CD4-positive, alpha-beta T cell treated with Interleukin-6 for 4 hours (primary cell): ENCODE measurements at regions not wholly inside any gene's neighbourhood (a gene's known extent, or its start where the extent isn't known, plus 50 kb on each side); places are given as distances from the start of the nearest gene placed in this dataset.
"Not testable (repeated sequence)": the region's sequence is repeated elsewhere in the genome, so short reads cannot be mapped to it uniquely, and the experiment has no call there.

Source experiments
- DNase-seq: peaks from one replicate; pipeline ENCODE4 v3.0.0-alpha.2; 2020; ENCODE audit warnings: mixed read lengths

DNA sequence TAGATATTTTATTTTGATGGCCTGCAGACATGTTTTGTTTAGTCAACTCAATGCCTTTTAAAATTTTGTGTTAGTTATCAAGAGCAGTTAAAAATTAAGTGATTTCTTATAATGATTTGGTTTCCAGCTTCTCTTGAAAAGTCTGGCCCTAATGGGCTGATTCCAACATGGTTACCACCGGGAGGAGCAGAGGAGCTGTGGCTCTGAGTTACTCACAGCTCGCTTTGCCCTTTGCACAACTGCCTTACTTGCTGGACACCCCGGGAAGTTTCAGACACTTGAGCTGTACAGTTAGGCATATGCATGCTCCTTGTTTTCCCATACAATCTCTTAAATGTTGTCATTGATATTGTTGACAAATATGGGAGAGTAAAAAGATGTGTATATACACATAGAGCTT is 173.1 kb upstream of the MMS22L start:
- DNase-seq, result no peak

DNA sequence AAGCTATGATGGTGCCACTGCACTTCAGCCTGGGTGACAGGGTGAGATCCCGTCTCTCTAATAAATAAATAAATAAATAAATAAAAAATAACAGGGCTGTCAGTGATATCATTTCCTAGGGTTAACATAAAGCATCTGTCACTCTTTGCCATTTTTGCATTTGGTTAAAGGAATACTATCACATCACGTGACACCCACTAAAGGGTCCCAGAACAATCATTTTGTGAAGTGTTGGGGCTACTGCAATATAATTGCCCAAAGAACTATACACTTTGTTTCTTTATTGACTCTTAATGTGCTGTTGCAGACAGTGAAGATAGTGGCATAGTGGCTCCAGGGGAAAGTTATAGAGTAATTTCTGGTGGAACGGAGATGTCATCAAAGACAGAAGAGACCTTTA is 176.5 kb upstream of the MMS22L start:
- DNase-seq, result no peak

DNA sequence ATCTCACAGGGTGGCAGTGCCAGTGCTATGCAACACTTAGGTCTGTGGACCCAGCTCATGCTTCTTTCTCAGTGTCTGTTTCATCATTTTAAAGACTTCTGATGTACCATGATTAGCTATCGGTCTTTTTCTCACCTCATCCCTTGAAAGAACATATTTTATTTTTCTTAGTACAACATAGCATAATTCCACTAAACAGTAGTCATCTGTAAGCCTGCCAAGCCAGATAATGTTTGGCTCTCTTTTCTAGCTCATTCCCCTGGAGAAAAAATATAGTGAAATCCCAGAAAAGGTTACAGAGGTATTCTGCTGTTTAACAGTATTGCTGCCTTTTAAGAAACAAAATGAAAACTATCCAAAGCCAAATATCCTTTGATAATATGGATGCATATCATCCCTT is 177.0 kb upstream of the MMS22L start:
- DNase-seq, result no peak

DNA sequence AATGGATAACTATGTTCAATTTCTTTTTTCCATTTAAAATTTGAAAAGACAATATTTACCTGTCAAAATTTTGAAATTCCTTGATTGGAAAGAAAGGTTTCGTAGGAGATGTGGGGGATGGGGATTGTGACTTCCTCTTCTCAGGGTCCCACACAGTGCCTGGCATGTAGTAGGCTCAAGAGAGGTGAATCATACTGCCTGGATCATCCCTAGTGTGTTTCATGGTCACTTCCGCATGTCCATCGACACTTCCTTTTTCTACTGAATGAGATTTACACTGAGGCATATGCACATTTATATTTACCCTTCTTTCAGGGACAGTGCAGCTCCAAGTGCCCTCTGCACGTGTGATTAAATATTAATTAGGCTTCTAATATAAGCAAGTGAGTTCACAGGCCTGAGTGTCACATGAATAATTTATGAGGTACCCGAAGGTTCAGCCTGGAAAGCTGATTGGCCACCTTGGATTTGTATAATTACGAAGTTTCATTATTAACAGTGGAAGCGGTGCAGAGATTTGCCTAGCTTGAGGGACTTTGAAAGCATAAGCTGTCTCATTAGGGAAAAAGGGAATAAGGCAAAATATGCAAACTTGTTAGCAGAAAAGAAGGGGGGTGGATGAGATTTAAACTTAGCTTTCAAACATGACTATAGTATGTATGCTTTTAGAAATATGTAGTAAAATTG is 177.5 kb upstream of the MMS22L start:
- DNase-seq, result no peak

DNA sequence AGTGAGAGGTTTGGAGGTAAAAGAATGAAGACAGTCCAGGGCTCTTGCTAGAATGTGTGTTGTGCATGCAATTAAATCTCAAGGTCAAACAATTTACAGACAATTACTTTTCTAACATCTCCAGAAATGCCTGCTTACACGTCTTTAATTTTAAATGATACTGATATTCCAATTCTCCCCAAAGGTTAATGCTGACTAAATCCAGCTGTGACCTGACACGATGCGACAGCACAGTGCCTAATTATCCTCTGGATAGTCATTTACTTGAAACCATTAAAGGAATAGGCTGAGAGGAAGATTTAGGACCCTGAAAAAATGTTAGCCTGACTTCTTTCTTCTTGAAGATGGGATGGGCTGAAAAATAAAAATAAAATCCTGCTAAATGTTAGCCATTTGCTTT is 178.2 kb upstream of the MMS22L start:
- no peak for DNase-seq

DNA sequence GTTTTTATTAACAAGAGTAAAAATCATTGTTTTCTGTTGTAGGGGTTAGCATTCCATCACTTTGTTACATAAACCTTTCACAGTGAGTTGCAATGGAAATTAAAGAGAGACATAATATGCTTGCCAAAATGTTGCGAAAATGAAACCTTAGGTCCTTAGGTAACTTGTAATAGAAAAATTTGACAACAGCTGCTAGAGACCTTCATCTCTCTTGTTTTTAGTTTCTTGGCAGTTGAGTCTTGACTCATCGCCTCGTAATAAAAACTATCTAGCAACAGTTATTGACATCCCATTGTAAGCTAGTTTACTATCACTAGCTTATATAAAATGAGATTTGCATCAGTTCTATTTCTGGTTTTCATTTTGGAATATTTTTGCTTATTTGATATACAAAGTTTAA is 179.0 kb upstream of the MMS22L start:
- no peak for DNase-seq

DNA sequence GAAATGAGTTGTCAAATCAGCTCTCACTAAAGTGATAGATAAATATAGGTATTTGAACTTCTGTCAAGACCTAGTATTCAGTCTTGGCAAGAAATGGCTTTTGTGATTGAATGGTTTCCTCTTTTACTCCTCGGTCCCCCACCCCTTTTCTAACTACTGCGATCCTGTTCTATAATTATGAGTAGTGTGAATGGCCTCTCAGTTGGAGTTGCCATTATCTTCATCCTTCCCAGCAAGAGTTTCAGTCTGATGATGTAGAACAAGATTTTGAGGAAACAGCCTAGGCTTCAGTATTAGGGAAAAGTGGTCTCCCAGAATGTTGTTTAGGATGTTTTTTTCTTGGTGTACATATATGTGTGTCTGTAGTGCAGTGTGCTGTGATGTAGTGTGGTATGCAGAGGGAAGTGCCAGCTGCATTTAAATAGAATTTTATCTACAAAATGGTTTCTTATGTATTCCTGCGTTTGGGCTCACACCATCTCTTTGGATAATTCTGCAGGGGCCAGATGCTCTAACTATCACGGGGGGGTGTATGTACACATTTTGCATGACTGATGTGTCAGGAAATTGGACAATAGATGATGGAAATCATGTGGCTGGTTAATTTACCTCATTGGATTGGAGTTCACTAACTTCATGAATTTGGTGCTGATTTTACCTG is 180.1 kb upstream of the MMS22L start:
- DNase-seq, result no peak

DNA sequence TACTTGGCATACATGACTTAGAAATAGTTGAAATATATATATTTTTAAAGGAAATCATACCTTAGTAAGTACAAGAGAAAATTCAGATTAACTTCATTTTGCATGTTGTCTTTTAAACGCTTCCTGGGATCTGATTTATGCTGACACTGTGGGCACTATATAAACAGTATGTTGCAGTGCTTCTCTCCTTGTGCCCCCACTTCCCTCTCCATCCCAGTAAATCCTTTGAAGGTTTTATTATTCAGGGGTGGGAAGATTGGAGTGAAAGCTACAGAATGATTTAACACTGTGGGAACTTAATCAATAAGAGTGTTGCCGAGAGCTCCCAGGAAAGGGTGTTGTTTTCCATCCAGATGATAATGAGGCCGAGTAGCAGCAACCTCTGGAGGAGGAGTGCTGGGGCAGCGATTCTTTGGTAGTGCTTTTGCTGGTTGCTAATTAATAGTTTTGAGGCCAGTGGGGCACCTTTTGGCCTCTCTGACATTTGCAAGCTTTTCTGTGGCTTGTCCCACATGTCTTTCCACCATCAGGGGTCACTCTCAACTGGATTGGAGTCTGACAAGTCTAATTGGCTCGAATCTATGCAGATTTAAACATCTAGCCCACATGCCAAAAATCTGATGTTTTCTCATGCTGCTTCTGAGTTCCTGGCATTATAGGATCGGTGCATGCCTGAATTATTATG is 183.0 kb upstream of the MMS22L start:
- DNase-seq, result no peak

DNA sequence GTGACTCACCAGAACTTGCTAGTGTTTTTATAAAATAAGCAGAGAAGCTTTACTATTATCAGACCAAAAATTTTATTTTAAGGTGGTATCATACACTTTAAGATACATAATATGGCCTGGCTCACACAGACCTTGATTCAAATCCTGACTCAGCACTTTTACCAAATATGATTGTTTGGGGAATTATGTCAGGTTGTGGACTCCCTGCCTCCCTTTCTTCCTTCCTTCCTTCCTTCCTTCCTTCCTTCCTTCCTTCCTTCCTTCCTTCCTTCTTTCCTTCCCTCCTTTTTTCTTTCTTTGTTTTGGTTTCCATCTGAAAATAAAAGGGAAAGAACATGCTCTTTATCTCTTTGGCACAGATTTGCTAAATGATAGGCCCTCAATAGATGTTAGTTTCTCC is 186.0 kb upstream of the MMS22L start:
- DNase-seq, result no peak

DNA sequence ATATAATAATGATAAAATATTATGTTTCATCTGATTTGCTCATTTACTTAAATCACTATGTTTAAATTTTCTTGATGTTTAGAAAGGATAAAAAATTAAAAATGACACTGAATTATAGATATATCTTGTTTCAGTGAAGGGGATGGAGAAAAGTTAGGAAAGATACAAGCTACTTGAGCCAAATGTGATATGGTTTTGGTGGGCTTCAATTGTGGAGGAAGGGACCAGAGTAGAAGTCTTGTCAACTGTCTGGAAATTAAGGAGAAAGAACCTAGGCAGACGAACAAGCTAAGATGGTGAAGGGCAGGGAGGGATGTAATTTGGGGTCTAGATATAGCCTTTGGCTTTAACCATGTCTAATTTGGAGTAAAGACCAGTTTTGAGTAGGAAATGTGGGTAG is 186.4 kb upstream of the MMS22L start:
- no peak for DNase-seq

DNA sequence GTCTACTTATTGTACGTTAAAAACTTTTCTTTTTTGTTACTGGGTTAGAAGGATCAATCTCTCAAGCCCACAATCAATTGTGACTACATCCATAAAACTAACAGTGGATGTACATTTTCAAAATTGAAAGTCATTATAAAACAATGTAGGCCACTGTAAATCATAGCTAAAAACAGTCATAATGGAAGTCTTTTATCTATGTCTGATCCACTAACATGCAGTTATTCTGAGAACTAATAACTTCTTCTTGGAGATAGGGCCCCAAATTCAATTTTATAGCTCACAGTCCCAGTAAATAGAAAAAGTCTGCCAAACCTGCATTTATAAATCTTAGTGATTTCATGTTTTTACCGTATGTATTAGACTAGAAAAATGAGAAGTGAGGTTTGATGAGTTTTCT is 187.3 kb upstream of the MMS22L start:
- no peak for DNase-seq

DNA sequence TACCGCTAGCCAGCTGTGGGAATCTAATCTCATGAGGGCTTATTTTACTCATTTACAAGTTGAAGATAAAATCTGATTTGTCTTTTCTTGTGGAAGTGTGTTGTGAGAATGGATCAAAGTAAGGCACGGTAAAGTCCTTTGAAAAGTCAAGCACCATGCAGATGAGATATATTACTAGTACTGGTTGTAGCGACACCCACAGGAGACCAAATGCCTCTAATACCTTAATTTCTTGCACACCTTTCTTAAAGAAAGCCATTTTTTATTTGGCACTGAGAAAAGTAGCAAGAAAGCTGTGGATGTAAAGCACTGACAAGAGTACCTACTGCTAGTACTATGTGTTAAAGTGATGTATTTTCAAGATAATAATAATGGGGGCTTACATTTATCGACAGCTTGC is 191.0 kb upstream of the MMS22L start:
- no peak for DNase-seq

DNA sequence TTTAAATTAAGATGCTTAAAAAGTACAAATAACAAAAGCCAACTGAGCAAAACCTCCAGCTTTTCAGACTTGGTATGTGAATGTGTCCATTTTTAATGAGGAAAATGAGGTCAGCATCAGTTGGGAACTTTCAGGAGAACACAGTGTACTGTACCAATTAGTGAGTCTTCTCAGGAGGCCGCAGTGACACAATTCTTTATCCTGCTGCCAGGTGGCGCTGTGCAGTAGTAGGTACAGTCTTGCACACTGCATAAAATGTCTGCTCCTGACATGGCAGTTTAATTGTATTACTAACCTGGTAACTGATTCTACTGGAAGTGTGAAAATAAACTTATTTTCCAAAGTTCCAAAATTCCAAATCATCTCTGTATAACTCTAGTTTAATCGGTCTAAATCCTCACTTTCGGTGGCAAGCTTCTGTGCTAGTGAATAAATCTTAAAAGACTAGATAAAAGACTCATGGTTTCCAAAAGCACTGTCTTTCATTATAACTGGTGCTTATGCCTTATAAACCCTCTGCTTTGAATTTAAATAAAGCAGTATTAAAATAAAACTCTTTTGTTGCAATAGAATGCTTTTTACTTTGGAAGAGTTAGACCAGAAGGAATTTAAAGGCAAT is 214.8 kb upstream of the MMS22L start:
- peak; percentile 57 for DNase-seq

DNA sequence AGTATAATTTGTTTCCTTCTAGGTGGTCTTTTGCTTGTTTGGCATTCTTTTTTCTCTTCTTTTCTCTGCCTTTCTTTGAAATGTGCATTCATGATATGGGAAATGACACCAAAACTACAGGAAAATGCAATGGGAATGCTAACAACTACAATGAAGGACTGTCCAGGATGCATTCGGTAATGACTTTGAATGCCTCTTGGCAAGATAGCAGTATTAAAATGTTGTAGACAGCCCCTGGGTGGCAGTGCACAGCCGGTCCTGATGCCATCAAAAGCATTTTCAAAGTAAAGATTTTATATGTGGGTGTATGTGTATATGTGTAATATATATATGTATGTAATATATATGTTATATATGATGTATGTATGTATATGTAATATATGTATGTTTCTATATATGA is 218.8 kb upstream of the MMS22L start:
- no peak for DNase-seq

DNA sequence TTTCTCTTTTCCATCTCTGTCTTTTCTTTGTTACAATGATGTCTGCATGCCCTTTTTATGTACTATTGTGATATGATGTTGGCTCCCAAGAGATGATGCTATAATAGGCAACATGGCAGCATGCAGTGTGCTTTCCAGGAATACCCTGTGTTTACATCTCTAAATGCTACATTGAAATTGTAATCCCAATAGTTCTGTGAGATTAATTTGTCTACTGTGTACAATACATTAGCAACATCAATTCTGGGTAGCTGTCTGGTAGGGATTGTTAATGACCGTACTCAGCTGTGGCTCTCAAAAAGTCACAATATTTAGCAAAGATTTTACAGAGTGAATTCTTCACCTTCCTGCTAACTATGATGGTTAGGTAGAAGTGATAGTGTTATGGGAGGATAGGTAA is 225.6 kb upstream of the MMS22L start:
- DNase-seq, result no peak

DNA sequence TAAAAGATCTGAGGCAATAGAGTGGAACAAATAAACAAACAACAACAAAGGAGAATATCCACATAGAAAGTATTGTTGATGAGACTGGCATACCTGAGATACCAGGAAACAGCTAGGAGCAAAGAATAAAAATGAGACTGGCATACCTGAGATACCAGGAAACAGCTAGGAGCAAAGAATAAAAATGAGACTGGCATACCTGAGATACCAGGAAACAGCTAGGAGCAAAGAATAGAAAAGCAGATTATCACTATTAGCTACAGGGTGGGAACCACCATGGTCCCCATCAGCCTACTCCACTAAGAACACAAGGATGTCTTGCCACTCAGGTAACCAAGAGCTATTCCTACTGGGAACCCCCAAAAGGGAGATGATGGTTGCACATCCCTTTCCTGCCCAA is 230.2 kb upstream of the MMS22L start:
- not testable (repeated sequence) for DNase-seq

DNA sequence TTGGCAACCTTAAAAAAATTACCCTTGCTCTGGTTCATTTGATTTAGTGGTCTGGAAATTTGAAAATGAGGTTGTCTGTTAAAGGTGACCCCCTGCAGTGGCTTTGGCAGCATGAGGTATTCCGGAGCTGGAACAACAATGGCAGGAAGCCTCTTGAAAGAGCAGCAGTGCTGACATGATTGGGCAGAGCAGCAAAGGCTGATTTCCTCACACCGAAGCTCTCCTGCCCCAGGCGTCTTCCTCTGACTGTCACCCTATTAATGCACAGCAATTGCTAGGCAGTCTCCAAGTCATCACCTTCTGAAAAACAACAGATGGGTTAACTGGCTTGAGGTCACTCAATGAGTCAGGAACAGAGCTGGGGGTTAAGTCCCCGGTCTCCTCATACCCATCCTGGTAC is 241.8 kb upstream of the MMS22L start:
- no peak for DNase-seq

DNA sequence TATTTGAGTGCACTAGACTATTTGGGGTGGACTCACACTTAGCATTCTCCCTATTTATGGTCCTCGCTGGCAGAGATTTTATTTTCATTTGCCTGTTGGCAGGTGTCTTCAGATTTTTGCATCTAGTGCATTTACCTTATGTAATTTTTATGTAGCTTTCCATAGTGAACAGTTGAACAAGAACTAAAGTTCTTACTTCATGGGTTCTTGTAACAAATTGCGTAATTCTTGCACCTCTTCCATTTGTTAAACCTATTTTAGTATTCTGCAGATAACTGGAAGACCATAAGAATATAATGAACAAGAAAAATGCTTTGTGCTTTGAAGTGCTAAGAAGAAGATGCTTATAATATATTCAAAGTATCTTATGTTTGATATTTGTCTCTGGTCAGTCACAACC is 252.8 kb upstream of the MMS22L start:
- no peak for DNase-seq

DNA sequence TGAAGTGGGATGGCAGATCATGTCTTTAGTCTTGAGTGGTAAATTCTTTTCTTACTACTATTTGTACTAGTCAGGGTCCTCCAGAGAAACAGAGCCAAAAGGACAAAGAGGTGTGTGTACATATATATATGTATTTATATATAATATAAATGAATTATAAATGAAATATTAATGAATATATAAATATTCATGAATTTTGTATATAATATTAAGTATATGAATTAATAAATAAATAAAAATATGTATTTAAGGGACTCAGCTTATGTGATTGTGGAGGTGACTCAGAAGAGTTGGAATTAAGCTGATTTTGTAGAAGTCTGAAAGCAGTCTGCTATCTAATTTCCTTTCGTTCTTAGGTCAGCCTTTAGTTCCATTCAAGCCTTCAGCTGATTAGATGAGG is 265.3 kb upstream of the MMS22L start:
- DNase-seq, result no peak

DNA sequence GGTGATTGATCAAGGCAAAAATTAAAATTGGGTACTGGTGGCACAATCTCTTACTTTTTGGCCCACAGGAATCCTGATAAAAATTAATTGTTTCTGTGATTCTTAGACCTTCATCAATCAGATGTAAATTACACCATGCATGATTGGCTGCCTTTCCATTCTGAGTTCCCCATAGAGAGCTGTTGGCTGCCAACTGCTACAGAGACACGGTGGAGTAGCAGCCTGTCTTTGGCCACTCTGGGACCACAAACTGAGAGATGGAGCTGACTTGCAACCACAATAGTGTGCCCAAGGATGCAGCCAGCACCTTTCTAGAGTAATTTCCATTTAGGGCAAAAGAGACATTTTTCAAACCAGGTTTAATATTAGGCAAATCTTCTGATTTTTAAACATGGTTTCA is 274.3 kb upstream of the MMS22L start:
- DNase-seq, result no peak

DNA sequence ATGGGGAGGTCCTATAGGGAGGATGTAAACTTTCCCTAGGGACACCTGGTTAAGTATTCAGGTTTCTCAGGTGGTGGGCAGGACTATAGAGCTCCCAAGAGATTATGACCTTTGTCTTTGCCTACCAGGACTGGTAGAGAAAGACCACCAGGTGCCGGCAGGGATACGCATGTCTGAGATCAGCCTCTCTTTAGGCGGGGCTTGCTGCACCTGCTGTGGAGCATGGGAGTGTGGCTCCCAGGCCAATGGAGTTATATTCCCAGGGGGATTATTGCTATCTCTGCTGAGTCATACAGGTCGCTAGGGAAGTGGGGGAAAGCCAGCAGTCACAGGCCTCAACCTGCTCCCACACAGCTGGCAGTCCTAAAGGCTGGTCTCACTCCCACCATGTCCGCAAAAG is 280.5 kb upstream of the MMS22L start:
- no peak for DNase-seq

DNA sequence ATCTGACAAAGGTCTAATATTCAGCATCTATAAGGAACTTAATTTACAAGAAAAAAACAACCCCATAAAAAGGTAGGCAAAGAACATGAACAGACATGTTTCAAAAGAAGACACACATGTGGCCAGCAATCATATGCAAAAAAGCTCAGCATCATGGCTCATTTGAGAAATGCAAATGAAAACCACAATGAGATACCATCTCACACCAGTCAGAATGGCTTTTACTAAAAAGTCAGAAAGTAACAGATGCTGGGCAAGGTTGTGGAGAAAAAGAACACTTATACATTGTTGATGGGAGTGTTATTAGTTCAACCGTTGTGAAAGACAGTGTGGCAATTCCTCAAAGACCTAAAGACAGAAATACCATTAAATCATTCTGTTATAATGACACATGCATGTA is 289.9 kb upstream of the MMS22L start:
- DNase-seq, result no peak

DNA sequence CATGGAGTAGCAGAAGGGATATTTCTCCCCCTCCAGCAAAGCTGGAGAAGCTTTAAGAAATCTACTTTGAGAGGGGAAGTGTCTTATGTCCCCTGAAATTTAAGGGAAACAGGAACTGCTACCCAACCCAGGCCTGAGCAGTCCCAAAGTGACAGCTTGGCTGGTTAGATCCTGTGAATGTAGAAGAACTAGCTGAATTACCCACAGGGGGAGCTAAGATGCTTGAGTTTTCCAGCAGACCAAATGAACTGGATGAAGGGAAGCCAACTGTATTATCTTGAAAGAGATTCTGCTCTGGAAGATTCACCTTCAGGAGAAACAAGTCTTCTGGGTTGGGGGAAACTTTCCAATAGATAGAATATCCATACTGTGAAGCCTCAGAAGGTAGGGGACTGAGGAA is 303.3 kb upstream of the MMS22L start:
- DNase-seq, result no peak

DNA sequence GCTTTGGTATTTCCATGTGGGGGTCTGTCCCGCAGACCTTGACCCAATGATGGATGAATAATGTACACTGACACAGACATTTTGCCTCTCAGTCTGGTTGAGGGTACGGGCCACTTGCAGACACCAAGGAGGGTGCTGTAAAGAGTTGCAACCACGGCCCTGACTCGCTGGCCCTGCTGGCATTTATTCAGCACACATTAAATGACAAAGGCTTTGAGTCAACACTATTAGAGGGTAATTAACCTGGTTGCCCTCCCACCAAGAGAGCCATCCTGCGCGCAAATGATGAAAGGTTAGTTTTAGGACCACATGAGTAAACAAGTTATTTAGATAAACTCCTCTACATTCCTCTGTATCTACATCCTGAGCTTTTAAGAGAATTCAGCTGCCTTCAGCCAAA is 308.9 kb upstream of the MMS22L start:
- DNase-seq, result no peak
